ENCODE measurements at regions not wholly inside any gene's neighbourhood (a gene's known extent, or its start where the extent isn't known, plus 50 kb on each side); places are given as distances from the start of the nearest gene placed in this dataset.

- H3K4me1 Mint-ChIP-seq = no peaks in the 10 kb centered on the region
- no peaks in the 10 kb centered on the region for H3K9me3 Mint-ChIP-seq
- no peak overlapping the region for H3K27ac Mint-ChIP-seq
- peak; percentile 47 for ATAC-seq (replicated peaks)
- H3K27me3 Mint-ChIP-seq = peaks cover 47% of the 10 kb centered on the region
- no peaks in the 10 kb centered on the region for H3K36me3 Mint-ChIP-seq (ENCODE audit: low read depth)
- H3K4me3 Mint-ChIP-seq = no peak overlapping the region
Measured at GRCh38 chr20:37615340-37616109, 78.3 kb upstream of the CTNNBL1 start.

- H3K4me3 Mint-ChIP-seq = no peak overlapping the region
- H3K9me3 Mint-ChIP-seq = no peaks in the 10 kb centered on the region
- H3K27ac Mint-ChIP-seq = no peak overlapping the region
- no peaks in the 10 kb centered on the region for H3K36me3 Mint-ChIP-seq (ENCODE audit: low read depth)
- no peak for ATAC-seq (replicated peaks)
- H3K27me3 Mint-ChIP-seq = peaks cover 26% of the 10 kb centered on the region
- H3K4me1 Mint-ChIP-seq = no peaks in the 10 kb centered on the region
Measured at GRCh38 chr20:37611852-37612251, 82.0 kb upstream of the CTNNBL1 start.

- Mint-ChIP-seq H3K4me3 (no peak overlapping the region), H3K27me3 (peaks cover 24% of the 10 kb centered on the region), H3K9me3 (no peaks in the 10 kb centered on the region), H3K27ac (no peak overlapping the region), H3K36me3 (ENCODE audit: low read depth) (no peaks in the 10 kb centered on the region), H3K4me1 (no peaks in the 10 kb centered on the region)
- no peak for ATAC-seq (replicated peaks)
Measured at GRCh38 chr20:37611346-37611745, 82.5 kb upstream of the CTNNBL1 start.

- Mint-ChIP-seq H3K4me1 (no peaks in the 10 kb centered on the region), H3K9me3 (no peaks in the 10 kb centered on the region), H3K27me3 (peaks cover 20% of the 10 kb centered on the region), H3K27ac (no peak overlapping the region), H3K36me3 (ENCODE audit: low read depth) (no peaks in the 10 kb centered on the region), H3K4me3 (no peak overlapping the region)
- no peak for ATAC-seq (replicated peaks)
Measured at GRCh38 chr20:37610203-37610798, 82.6 kb upstream of the BLCAP start.

- peaks cover 35% of the 10 kb centered on the region for H3K27me3 Mint-ChIP-seq
- no peaks in the 10 kb centered on the region for H3K9me3 Mint-ChIP-seq
- no peak for ATAC-seq (replicated peaks)
- no peaks in the 10 kb centered on the region for H3K4me1 Mint-ChIP-seq
- H3K27ac Mint-ChIP-seq = no peak overlapping the region
- no peaks in the 10 kb centered on the region for H3K36me3 Mint-ChIP-seq (ENCODE audit: low read depth)
- no peak overlapping the region for H3K4me3 Mint-ChIP-seq
Measured at GRCh38 chr20:37602634-37603033, 75.0 kb upstream of the BLCAP start.

GRCh38 chr20:37600486-37600885, 72.8 kb upstream of the BLCAP start:
- Mint-ChIP-seq H3K4me3 (no peak overlapping the region), H3K4me1 (no peaks in the 10 kb centered on the region), H3K27ac (no peak overlapping the region), H3K9me3 (no peaks in the 10 kb centered on the region), H3K36me3 (ENCODE audit: low read depth) (no peaks in the 10 kb centered on the region), H3K27me3 (peaks cover 37% of the 10 kb centered on the region)
- ATAC-seq (replicated peaks) = no peak

GRCh38 chr20:37598575-37599342, 71.1 kb upstream of the BLCAP start:
- H3K36me3 Mint-ChIP-seq (ENCODE audit: low read depth) = no peaks in the 10 kb centered on the region
- H3K4me3 Mint-ChIP-seq = no peak overlapping the region
- H3K27ac Mint-ChIP-seq = no peak overlapping the region
- peaks cover 33% of the 10 kb centered on the region for H3K27me3 Mint-ChIP-seq
- no peaks in the 10 kb centered on the region for H3K9me3 Mint-ChIP-seq
- no peaks in the 10 kb centered on the region for H3K4me1 Mint-ChIP-seq
- no peak for ATAC-seq (replicated peaks)

- H3K4me3 Mint-ChIP-seq = no peak overlapping the region
- no peak for ATAC-seq (replicated peaks)
- H3K4me1 Mint-ChIP-seq = no peaks in the 10 kb centered on the region
- peaks cover 37% of the 10 kb centered on the region for H3K27me3 Mint-ChIP-seq
- no peak overlapping the region for H3K27ac Mint-ChIP-seq
- H3K36me3 Mint-ChIP-seq (ENCODE audit: low read depth) = no peaks in the 10 kb centered on the region
- H3K9me3 Mint-ChIP-seq = no peaks in the 10 kb centered on the region
Measured at GRCh38 chr20:37598100-37598543, 70.4 kb upstream of the BLCAP start.

- peaks cover 44% of the 10 kb centered on the region for H3K27me3 Mint-ChIP-seq
- no peaks in the 10 kb centered on the region for H3K36me3 Mint-ChIP-seq (ENCODE audit: low read depth)
- H3K9me3 Mint-ChIP-seq = no peaks in the 10 kb centered on the region
- no peak overlapping the region for H3K4me3 Mint-ChIP-seq
- ATAC-seq (replicated peaks) = no peak
- no peaks in the 10 kb centered on the region for H3K4me1 Mint-ChIP-seq
- H3K27ac Mint-ChIP-seq = no peak overlapping the region
Measured at GRCh38 chr20:37596890-37597536, 69.3 kb upstream of the BLCAP start.

- Mint-ChIP-seq H3K36me3 (ENCODE audit: low read depth) (no peaks in the 10 kb centered on the region), H3K4me1 (no peaks in the 10 kb centered on the region), H3K27me3 (peaks cover 47% of the 10 kb centered on the region), H3K9me3 (no peaks in the 10 kb centered on the region), H3K4me3 (no peak overlapping the region), H3K27ac (no peak overlapping the region)
- no peak for ATAC-seq (replicated peaks)
Measured at GRCh38 chr20:37596168-37596567, 68.5 kb upstream of the BLCAP start.

GRCh38 chr20:37593710-37594109, 66.0 kb upstream of the BLCAP start:
- no peaks in the 10 kb centered on the region for H3K36me3 Mint-ChIP-seq (ENCODE audit: low read depth)
- no peaks in the 10 kb centered on the region for H3K9me3 Mint-ChIP-seq
- no peaks in the 10 kb centered on the region for H3K4me1 Mint-ChIP-seq
- H3K27me3 Mint-ChIP-seq = peaks cover 35% of the 10 kb centered on the region
- H3K27ac Mint-ChIP-seq = no peak overlapping the region
- H3K4me3 Mint-ChIP-seq = no peak overlapping the region
- no peak for ATAC-seq (replicated peaks)

GRCh38 chr20:37590938-37591490, 63.3 kb upstream of the BLCAP start:
- no peak for ATAC-seq (replicated peaks)
- Mint-ChIP-seq H3K4me3 (no peak overlapping the region), H3K36me3 (ENCODE audit: low read depth) (no peaks in the 10 kb centered on the region), H3K27me3 (peaks cover 31% of the 10 kb centered on the region), H3K9me3 (peaks cover 8% of the 10 kb centered on the region), H3K27ac (no peak overlapping the region), H3K4me1 (no peaks in the 10 kb centered on the region)

GRCh38 chr20:37586078-37586477, 58.4 kb upstream of the BLCAP start:
- Mint-ChIP-seq H3K4me3 (no peak overlapping the region), H3K9me3 (peaks cover 12% of the 10 kb centered on the region), H3K27me3 (peaks cover 40% of the 10 kb centered on the region), H3K36me3 (ENCODE audit: low read depth) (no peaks in the 10 kb centered on the region), H3K27ac (no peak overlapping the region), H3K4me1 (no peaks in the 10 kb centered on the region)
- no peak for ATAC-seq (replicated peaks)

- Mint-ChIP-seq H3K4me1 (no peaks in the 10 kb centered on the region), H3K27me3 (peaks cover 46% of the 10 kb centered on the region), H3K27ac (no peak overlapping the region), H3K4me3 (no peak overlapping the region), H3K9me3 (peaks cover 12% of the 10 kb centered on the region), H3K36me3 (ENCODE audit: low read depth) (no peaks in the 10 kb centered on the region)
- no peak for ATAC-seq (replicated peaks)
Measured at GRCh38 chr20:37584238-37584807, 56.6 kb upstream of the BLCAP start.

All from activated T-helper 17 cell treated with anti-CD3 and anti-CD28 coated beads, Interleukin-2, amount 50 U/mL, for 72 hours (primary cell).